Activated CD4-positive, alpha-beta T cell treated with anti-CD3 and anti-CD28 coated beads, Interleukin-2, amount 10 ng/mL, durations not matched to agents 24 days and 14 days (primary cell): ENCODE measurements at regions not wholly inside any gene's neighbourhood (a gene's known extent, or its start where the extent isn't known, plus 50 kb on each side); places are given as distances from the start of the nearest gene placed in this dataset.
"Not testable (repeated sequence)": the region's sequence is repeated elsewhere in the genome, so short reads cannot be mapped to it uniquely, and the experiment has no call there.

Experiments used
- DNase-seq: peaks from one replicate; pipeline ENCODE4 v3.0.0; 2022
- H3K27ac Mint-ChIP-seq: one replicate; pipeline ENCODE4 v1.8.0; 2022; ENCODE audit warnings: mild to moderate bottlenecking, mixed read lengths
- H3K27me3 Mint-ChIP-seq: one replicate; pipeline ENCODE4 v1.8.0; 2022; ENCODE audit warnings: mixed read lengths
- H3K36me3 Mint-ChIP-seq: one replicate; pipeline ENCODE4 v1.8.0; 2022; ENCODE audit warnings: low read depth, mild to moderate bottlenecking, mixed read lengths
- H3K4me1 Mint-ChIP-seq: one replicate; pipeline ENCODE4 v1.8.0; 2021; ENCODE audit warnings: mixed read lengths
- H3K4me3 Mint-ChIP-seq: one replicate; pipeline ENCODE4 v1.8.0; 2022; ENCODE audit warnings: mild to moderate bottlenecking, moderate library complexity, mixed read lengths
- H3K9me3 Mint-ChIP-seq: one replicate; pipeline ENCODE4 v1.8.0; 2021; ENCODE audit warnings: mixed read lengths
- intact Hi-C: fragments of 100-400 bp; cut with micrococcal nuclease; formaldehyde crosslinking; loops from one replicate; pipeline ENCODE4 v1.15.1; 2023

DNA sequence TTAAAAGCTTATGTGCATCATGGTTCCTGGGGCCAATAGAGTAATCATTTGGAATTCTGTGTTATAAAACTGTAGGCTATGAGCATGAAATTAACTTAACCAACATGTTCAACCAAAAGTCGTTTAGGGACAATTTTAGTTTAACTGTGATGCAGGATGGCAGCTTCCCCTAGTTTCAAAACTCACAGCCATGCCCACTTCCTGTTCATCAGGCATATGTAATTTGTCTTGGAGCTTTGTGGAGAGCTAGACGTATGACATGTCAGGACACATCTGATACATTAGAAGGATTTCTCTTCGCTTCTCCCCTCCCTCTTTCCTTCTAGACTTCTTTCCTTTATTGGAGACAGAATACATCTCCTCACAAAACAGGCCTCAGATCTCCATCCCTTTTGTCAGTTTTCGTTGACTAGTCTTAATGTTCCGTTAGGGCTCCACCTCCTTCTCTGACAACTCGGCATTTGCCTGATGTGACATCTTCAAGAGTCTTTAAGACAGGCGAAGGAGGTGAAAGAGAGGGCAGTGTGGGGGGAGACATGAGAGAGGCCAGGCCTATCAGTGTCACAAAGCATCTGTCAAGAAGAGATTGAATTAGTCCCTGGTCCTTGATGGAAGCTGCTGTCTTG is 176.0 kb downstream of the MSX2 start:
- no peaks in the 10 kb centered on the region for H3K9me3 Mint-ChIP-seq
- intact Hi-C loops: no loop called here
- H3K4me1 Mint-ChIP-seq: no peaks in the 10 kb centered on the region
- H3K27me3 Mint-ChIP-seq: no peaks in the 10 kb centered on the region
- H3K36me3 Mint-ChIP-seq: no peaks in the 10 kb centered on the region
- no peak overlapping the region for H3K27ac Mint-ChIP-seq
- H3K4me3 Mint-ChIP-seq: no peak overlapping the region
- DNase-seq: no peak

DNA sequence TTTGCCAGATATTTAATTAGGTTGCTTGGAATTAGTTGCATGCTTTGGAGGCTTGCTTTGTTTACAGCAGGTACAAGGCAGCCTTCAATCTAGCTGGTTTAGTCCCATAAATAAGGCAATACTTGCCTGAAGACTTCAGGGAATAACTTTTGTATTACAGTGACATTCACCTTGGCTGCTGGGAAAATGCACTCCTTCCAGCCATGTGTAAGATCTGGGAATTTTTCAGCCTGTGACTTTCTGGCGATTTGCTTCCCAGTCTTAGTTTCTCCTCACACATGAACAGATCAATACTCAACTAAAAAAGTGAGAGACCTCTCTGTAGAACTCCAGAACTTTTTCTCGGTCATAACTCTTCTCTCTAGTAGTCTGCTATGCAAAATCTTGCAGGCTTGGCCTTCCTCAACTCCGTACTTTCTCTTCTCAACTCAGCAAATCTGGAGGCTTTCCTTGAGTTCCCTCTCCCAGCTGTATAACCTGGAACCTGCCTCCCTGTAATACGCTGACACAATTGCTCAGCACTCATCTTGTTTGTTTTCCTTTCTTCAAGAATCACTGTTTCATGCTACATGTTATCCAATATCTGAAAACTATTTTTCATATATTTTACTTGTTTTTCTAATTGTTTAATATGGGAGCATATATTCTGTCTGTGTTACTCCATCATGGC is 173.0 kb downstream of the MSX2 start:
- Mint-ChIP-seq H3K9me3 (no peaks in the 10 kb centered on the region), H3K27me3 (no peaks in the 10 kb centered on the region), H3K36me3 (no peaks in the 10 kb centered on the region), H3K27ac (no peak overlapping the region), H3K4me3 (no peak overlapping the region), H3K4me1 (no peaks in the 10 kb centered on the region)
- DNase-seq: no peak
- intact Hi-C loops: no loop called here

DNA sequence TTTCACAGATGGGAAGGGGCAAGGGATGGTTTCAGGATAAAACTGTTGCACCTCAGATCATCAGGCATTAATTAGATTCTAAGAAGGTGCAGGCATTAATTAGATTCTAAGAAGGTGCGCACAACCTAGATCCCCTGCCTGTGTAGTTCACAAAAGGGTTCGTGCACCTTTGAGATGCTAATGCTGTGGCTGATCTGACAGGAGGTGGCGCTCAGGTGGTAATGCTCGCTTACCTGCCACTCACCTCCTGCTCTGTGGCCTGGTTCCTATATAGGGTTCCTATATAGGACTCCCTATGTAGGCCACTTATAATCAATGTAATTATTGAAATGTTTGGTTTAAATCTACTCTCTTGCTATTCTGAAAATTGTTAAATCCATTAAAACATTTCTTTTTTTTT is 171.0 kb downstream of the MSX2 start:
- no peak overlapping the region for H3K27ac Mint-ChIP-seq
- H3K4me1 Mint-ChIP-seq: no peaks in the 10 kb centered on the region
- H3K27me3 Mint-ChIP-seq: no peaks in the 10 kb centered on the region
- H3K36me3 Mint-ChIP-seq: no peaks in the 10 kb centered on the region
- no peaks in the 10 kb centered on the region for H3K9me3 Mint-ChIP-seq
- intact Hi-C loops: no loop called here
- no peak for DNase-seq
- no peak overlapping the region for H3K4me3 Mint-ChIP-seq

DNA sequence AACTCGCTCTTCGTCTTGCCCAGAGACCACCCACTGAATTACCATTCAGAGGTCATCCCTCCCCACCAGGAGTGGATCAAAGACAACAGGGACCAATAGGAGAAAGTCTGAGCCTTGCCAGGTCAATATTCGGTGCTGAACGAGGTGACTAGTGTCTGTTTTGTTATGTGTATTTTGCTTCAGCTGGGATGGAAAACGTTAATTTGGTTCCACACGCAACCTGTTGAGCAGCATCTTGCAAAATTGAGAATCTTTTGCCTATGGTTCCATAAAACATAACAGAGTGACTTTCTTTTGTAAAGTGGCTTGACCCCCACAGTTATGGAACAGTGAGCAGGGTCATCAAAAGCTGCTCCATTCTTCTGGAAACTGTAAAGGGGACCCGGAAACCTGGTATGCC is 168.4 kb downstream of the MSX2 start:
- no peak overlapping the region for H3K4me3 Mint-ChIP-seq
- peaks cover 6% of the 10 kb centered on the region for H3K9me3 Mint-ChIP-seq
- no peak for DNase-seq
- H3K4me1 Mint-ChIP-seq: no peaks in the 10 kb centered on the region
- no peak overlapping the region for H3K27ac Mint-ChIP-seq
- H3K36me3 Mint-ChIP-seq: no peaks in the 10 kb centered on the region
- no peaks in the 10 kb centered on the region for H3K27me3 Mint-ChIP-seq
- intact Hi-C loops: no loop called here

DNA sequence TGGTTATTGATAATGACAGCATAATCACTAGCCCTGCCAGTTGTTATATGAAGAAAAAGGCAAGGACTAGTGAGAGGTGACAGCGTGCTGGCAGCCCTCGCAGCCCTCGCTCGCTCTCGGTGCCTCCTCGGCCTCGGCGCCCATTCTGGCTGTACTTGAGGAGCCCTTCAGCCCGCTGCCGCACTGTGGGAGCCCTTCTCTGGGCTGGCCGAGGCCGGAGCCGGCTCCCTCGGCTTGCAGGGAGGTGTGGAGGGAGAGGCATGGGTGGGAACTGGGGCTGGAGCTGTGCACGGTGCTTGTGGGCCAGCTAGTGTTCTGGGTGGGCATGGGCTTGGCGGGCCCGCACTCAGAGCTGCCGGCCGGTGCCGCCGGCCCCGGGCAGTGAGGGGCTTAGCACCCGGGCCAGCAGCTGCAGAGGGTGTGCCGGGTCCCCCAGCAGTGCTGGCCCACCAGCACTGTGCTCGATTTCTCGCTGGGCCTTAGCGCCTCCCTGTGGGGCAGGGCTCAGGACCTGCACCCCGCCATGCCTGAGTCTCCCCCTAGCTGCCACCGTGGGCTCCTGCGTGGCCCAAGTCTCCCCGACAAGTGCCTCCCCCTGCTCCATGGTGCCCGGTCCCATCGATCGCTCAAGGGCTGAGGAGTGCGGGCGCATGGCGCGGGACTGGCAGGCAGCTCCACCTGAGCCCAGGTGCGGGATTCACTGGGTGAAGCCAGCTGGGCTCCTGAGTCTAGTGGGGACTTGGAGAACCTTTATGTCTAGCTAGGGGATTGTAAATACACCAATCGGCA is 156.2 kb downstream of the MSX2 start:
- H3K36me3 Mint-ChIP-seq, intact Hi-C loops, DNase-seq, H3K27ac Mint-ChIP-seq, H3K9me3 Mint-ChIP-seq, H3K4me1 Mint-ChIP-seq, H3K4me3 Mint-ChIP-seq, H3K27me3 Mint-ChIP-seq: not testable (repeated sequence)

DNA sequence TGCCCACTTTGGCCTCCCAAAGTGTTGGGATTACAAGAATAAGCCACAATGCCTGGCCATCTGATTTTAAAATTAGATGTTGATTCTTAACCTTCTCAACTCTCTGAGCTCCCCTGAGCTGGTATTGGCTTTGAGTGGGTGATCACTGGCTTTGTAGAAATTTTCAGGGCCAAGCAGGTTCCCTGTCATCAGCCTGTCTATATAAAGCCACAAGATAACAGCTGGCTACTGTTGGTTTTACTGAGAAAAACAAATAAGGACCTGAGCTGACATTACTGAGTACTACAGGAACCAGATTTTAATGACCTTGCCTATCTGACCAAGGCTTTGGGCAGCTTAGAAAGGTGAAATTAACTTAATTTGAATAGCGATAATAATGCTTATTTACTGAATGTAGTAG is 153.6 kb downstream of the MSX2 start:
- no peaks in the 10 kb centered on the region for H3K27me3 Mint-ChIP-seq
- DNase-seq: no peak
- no peaks in the 10 kb centered on the region for H3K4me1 Mint-ChIP-seq
- intact Hi-C loops: no loop called here
- no peak overlapping the region for H3K4me3 Mint-ChIP-seq
- no peaks in the 10 kb centered on the region for H3K36me3 Mint-ChIP-seq
- H3K27ac Mint-ChIP-seq: no peak overlapping the region
- no peaks in the 10 kb centered on the region for H3K9me3 Mint-ChIP-seq

DNA sequence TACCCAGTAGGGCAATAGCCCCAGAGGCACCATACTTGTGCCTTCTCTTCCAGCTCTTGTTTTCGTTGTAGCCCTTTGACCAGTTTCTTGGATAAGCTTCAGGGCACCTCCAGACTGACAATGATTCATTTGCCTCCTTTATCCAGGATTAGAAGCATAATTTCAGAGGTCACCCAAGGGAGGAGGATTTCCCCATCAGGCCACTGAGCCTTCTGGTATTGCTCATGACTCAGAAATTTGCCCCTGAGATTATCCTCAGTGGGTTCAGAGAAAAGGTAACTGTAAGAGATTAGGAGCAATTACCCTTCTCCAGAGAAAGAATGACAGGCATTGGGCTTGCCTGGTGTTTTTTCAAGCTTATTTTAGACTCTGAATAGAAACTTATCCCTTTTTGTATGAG is 147.9 kb downstream of the MSX2 start:
- H3K27ac Mint-ChIP-seq: no peak overlapping the region
- no peak for DNase-seq
- H3K36me3 Mint-ChIP-seq: no peaks in the 10 kb centered on the region
- intact Hi-C loops: no loop called here
- H3K4me1 Mint-ChIP-seq: no peaks in the 10 kb centered on the region
- no peak overlapping the region for H3K4me3 Mint-ChIP-seq
- H3K9me3 Mint-ChIP-seq: no peaks in the 10 kb centered on the region
- no peaks in the 10 kb centered on the region for H3K27me3 Mint-ChIP-seq

DNA sequence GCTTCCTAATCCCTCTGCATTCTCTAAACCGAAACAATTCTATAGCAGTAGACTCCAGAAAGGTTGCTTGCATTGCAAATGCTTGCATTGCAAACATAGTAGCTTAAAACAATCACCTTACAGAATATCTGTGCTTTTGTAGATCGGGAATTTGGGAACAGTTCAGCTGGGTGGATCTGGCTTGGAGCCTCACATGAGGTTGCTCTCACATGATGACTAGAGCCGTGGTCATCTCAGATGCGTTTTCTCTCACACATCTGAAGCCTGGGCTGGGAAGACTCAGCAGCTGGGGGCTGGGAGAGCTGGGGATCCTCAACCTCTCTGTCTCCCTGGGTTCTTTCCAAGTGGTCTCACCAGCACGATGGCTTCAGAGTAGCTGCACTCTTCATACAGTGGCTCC is 127.8 kb downstream of the MSX2 start:
- H3K4me1 Mint-ChIP-seq: no peaks in the 10 kb centered on the region
- no peaks in the 10 kb centered on the region for H3K27me3 Mint-ChIP-seq
- intact Hi-C loops: no loop called here
- no peak for DNase-seq
- no peak overlapping the region for H3K27ac Mint-ChIP-seq
- H3K9me3 Mint-ChIP-seq: no peaks in the 10 kb centered on the region
- H3K36me3 Mint-ChIP-seq: no peaks in the 10 kb centered on the region
- H3K4me3 Mint-ChIP-seq: no peak overlapping the region

DNA sequence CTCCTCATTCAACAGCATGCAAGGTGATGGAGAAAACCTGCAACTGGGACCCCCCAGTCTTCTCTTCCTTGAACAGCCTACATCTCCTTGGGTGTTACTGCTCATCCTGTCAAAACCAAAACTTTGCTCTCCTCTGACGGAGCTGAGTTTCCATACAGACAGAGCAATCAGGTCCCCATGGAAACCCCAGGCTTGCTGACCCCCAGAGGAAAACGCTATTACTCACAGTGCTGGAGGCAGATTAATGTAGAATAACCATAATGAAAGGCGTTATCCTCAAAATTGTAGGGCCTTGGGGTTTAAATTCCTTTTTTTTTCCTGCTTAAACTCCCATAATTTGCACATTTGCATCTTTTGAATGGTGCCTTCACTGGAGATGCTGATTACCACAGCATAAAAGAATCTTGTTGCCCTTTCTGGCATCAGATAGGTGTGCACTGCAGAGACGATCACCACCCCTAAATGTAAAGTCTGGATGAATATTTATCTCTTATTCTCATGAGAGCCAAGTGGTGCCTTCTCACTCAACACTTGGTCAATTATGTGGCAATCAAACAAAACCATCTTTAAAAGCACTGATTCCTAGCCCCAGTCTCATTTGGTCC is 126.3 kb downstream of the MSX2 start:
- H3K4me3 Mint-ChIP-seq: no peak overlapping the region
- intact Hi-C loops: no loop called here
- no peaks in the 10 kb centered on the region for H3K9me3 Mint-ChIP-seq
- H3K27me3 Mint-ChIP-seq: no peaks in the 10 kb centered on the region
- DNase-seq: no peak
- H3K36me3 Mint-ChIP-seq: no peaks in the 10 kb centered on the region
- no peaks in the 10 kb centered on the region for H3K4me1 Mint-ChIP-seq
- no peak overlapping the region for H3K27ac Mint-ChIP-seq

DNA sequence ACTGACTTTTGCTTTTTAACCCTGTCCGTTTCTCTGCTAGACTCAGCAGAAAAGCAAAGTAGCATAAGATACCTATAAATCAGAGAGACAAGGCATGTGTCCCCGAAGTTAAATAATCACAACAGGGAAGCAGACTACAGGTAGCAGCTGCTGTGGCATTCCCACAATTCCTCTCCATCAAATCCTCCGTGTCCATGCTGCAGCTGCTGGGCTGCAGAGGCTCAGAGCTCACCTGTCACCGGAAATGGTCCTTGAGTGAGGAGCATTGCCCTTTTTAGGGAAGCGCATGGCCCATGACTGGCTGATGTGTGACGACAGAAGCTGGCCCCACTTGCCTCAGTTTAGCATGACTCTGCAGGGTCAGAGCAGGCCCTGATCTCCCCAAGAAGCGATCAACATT is 125.0 kb downstream of the MSX2 start:
- H3K4me3 Mint-ChIP-seq: no peak overlapping the region
- no peak overlapping the region for H3K27ac Mint-ChIP-seq
- intact Hi-C loops: no loop called here
- H3K4me1 Mint-ChIP-seq: no peaks in the 10 kb centered on the region
- H3K9me3 Mint-ChIP-seq: no peaks in the 10 kb centered on the region
- H3K36me3 Mint-ChIP-seq: no peaks in the 10 kb centered on the region
- no peaks in the 10 kb centered on the region for H3K27me3 Mint-ChIP-seq
- no peak for DNase-seq

DNA sequence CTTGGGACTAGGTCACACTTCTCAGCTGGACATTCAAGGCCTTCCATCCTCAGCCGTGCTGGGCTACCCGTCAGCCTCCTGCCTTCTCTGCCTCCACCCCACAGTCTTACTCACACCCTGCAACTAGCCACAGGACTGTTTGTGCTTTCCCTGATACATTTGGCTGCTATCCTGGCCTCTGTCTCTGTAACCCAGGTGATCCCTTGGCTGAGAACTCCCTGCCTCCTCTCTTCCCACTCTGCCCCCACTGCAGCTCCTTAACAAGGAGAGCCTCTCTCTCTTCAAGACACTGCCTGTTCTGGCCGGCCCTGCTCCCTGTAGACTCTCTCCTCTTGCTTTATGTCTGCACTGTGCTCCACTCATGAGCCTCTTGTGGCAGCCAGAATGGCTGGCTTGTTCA is 120.6 kb downstream of the MSX2 start:
- H3K4me1 Mint-ChIP-seq: no peaks in the 10 kb centered on the region
- no peak for DNase-seq
- no peaks in the 10 kb centered on the region for H3K9me3 Mint-ChIP-seq
- no peaks in the 10 kb centered on the region for H3K27me3 Mint-ChIP-seq
- no peak overlapping the region for H3K27ac Mint-ChIP-seq
- H3K36me3 Mint-ChIP-seq: no peaks in the 10 kb centered on the region
- intact Hi-C loops: no loop called here
- H3K4me3 Mint-ChIP-seq: no peak overlapping the region

DNA sequence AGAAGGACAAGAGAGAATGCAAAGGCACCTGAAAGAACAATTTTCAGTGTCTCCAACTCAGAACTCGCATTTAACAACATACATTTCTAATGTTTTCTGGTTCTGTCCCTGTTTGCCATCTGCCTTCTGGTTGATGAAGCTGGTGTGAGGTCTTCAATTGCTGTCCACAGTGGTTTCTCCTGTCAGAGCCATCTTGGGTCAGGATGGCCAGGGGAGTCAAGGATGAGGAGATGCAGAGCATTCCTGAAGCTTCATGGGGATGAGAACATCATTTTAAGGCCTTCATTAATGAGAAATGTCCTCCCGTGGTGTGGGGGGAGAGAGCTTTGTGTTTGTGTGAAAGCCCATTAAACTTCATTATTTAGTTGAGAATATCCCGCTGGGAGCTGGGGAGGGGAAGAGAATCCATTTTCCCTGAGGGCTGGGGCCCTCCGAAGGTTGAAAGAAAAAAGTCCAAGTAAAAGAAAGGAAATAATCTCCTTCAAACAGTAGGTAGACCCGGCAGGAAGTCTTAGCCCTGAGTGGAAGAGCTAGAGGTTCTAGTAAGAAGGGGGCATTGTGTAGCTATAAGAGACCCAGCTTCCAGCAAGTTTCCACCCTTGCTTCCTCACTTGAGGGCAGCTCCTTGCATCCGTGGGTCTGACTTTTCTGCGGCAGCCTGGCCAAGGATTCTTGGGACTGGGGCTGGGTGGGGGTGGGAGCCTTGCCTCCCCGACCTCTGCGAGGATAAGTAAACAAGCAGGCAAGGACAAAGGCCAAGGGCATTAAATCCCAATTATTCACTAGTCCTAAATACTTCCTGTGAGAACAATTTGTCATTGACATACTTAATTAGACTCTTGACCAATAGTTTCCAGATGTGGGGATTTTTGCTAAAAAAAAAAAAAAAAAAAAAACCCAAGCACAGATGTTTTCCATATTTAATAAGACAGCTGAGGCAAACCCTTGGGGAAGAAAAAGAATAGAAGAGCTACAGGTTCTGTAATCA is 119.2 kb downstream of the MSX2 start:
- Mint-ChIP-seq H3K4me3 (no peak overlapping the region), H3K4me1 (no peaks in the 10 kb centered on the region), H3K27ac (no peak overlapping the region), H3K36me3 (no peaks in the 10 kb centered on the region), H3K27me3 (no peaks in the 10 kb centered on the region), H3K9me3 (no peaks in the 10 kb centered on the region)
- DNase-seq: no peak
- intact Hi-C loops: no loop called here

DNA sequence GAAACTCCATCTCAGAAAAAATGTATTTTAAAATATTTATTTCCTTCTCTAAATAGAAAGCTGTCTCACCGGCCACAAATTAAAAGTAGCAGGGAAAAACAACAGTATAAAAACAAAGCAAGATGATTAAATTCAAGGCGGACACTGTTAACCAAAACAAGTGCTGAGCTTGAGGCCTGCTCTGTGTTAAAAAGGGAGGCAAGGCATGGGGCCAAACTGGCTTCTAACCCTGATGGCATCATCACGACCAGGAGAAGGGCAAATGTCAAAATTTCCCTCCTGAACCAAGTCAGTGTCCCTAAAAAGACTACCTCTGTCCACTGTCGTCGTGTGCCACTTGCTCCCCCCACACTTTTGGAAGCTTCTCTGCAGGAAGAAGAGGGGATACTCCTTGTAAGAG is 116.1 kb downstream of the MSX2 start:
- Mint-ChIP-seq H3K4me3 (no peak overlapping the region), H3K27me3 (no peaks in the 10 kb centered on the region), H3K27ac (no peak overlapping the region), H3K9me3 (no peaks in the 10 kb centered on the region), H3K4me1 (no peaks in the 10 kb centered on the region), H3K36me3 (no peaks in the 10 kb centered on the region)
- intact Hi-C loops: no loop called here
- no peak for DNase-seq
